T47D (cell line): ENCODE measurements at regions not wholly inside any gene's neighbourhood (a gene's known extent, or its start where the extent isn't known, plus 50 kb on each side); places are given as distances from the start of the nearest gene placed in this dataset.
"Not testable (repeated sequence)": the region's sequence is repeated elsewhere in the genome, so short reads cannot be mapped to it uniquely, and the experiment has no call there.

Experiments
- DNase-seq, 2 experiments: peaks; one replicate each; pipeline versions ENCODE4 v3.0.0 to v3.0.0-alpha.2; 2011 to 2012; ENCODE audit warnings: low read depth in 1 of 2, low spot score in 1 of 2
- JUND ChIP-seq: IDR thresholded peaks from 2 replicates; pipeline ENCODE4 v1.6.1; 2012; ENCODE audit warnings: low read depth
- in situ Hi-C: cut with HindIII; loops from 2 replicates; pipeline ENCODE4 v1.10.0; 2016; ENCODE audit warnings: low sequenced_read_pairs, low pct_unique_long_range_greater_than_20kb

DNA sequence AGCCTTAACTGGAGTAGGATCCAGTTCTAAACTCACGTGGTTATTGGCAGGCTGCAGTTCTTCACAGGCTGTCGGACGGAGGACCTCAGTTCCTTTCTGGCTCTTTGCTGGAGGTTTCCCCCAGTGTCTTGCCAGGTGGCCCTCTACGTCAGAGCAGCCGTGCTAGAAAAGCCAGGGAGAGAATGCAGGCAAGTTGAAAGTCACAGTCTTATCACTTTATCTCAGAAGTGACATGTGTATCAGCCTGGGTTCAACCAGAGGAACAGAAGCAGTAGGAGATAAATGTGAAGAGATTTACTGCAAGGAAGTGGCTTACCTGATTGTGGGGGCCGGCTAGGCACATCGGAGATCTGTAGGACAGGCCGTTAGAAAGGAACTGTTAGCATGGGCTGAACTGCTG, 125.3 kb upstream of the BNIP2 start:
- no peak for TF ChIP-seq JUND
- no peak for DNase-seq

DNA sequence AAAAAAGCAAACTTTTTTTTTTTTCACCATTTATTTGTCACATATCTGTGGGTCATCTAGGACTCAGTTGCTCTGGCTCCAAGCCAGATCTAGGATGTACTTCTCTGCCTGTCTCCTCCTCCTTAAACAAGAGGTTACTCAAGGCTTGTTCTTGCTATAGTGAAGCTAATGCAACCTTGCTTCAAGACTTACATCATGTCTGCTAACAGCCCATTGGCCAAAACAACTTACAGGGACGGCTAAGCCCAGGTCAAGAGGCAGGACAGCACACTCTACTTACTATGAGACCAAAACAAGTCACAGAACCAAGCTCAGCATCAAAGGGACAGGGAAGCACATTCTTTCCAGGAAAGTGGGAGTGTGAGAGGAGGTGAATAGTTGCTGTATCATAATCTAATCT, 123.8 kb upstream of the BNIP2 start:
- no peak for TF ChIP-seq JUND
- in situ Hi-C loops = no loop called here
- no peak for DNase-seq

More for the DNA sequence above, 125.3 kb upstream of the BNIP2 start:
- in situ Hi-C loops = no loop called here

DNA sequence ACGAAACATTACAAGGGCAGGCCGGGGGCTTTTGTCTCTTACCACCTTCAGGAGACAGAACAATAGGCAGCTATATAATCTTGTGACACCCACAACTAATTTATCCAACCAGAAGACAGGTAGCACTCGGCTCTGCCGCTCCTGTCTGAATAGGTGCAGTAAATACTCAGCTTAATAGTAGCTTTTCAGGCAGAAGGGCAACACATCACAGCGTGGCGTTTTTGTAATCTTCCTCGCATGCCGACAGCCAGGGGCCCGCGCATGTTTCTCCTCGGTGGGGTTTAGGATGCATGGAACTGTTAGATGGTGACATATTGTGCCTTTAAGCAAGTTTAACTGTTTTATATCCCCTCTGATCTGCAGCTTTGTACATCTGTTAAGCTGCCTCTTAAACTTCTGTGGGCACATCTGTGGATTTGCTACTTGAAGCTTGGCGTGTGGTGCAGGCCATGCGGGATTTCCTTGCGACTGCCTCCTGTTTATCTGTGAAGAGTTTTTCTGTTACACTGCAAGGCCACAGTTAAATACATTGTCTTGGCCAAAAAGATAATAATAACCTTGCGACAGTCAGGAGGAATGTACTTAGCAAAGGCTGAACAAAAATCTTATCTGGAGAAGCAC, 123.2 kb upstream of the BNIP2 start:
- in situ Hi-C loops = no loop called here
- TF ChIP-seq JUND = no peak
- DNase-seq = no peak

DNA sequence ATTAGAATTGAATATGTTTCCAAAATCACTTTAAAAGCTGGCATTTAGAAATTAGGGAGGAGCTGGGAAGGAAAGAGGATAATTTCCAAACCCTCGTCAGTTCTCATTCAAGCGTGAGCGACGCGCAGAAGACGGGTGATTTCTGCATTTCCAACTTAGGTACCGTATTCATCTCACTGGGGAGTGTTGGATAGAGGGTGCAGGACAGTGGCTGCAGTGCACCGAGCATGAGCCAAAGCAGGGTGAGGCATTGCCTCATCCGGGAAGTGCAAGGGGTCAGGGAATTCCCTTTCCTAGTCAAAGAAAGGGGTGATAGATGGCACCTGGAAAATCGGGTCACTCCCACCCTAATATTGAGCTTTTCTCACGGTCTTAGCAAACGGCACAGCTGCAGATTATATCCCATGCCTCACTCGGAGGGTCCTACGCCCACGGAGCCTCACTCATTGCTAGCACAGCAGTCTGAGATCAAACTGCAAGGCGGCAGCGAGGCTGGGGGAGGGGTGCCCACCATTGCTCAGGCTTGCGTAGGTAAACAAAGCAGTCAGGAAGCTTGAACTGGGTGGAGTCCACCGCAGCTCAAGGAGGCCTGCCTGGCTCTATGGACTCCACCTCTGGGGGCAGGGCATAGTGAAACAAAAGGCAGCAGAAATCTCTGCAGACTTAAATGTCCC, 114.3 kb upstream of the BNIP2 start:
- in situ Hi-C loops, DNase-seq: not testable (repeated sequence)

DNA sequence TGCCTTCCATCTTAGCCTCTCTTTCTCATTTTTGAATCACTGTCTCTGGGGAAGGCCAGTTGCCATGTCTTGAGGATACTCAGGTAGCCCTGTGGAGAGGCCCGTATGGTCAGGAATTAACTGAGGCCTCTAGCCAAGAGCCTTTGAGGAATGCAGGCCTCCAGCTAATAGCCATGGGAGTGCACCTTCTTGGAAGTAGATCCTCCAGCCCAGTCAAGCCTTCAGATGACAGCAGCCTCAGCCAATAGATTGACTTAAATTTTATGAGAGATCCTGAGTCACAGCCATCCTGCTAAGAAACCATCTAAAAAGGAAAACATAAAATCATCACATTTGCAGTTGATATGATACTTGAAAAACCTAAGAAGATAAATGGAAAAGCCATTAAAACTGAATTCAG, 112.5 kb upstream of the BNIP2 start:
- in situ Hi-C loops = no loop called here
- TF ChIP-seq JUND = no peak
- DNase-seq = no peak

DNA sequence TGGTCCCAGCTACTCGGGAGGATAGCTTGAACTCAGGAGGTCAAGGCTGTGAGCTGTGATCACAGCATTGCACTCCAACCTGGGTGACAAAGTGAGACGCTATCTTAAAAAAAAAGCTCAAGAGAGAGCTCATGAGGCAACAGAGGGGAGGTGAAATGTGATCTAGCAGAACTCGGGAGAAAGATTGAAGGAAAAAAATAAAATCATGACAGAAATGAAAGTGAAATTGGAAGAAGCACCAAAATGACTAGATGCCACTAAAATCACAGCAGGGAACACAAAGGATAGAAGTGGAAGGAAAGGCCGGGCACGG, 109.4 kb upstream of the BNIP2 start:
- DNase-seq = no peak
- in situ Hi-C loops = no loop called here
- no peak for TF ChIP-seq JUND

DNA sequence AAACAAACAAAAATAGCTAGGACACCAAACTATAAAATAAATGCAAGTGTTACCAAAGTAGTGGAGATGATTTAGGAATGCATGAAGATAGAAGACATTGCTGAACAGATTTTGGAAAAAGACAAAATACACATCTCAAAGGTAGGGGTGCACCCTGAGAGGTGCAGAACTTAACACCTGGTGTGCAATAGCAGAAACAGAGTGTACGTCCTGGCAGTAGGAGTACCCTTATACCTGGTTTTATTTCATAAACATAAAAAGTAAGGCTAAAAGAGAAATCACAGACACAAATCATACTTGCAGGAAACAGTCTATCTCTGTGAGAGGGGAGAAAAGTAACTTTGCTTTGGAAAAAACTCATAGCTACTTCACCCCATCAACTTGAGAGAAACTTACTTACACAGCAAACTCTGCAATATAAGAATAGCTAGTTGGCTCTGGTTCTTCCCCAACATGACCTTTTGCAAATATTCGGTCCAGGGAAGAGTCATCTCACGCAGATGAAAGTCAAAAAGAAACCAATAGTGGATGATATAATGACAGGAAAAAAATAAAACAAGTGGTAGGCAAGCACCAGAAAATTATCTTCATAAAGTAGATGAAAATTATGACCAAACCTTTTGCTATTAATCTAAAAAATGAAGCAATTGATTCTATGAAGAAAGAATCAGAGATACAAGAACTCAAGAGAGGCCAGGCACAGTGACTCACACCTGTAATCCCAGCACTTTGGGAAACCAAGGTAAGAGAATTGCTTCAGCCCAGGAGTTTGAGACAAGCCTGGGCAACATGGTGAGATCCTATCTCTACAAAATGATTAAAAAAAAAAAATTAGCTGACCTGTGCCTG, 108.9 kb upstream of the BNIP2 start:
- in situ Hi-C loops = no loop called here
- no peak for TF ChIP-seq JUND
- no peak for DNase-seq

DNA sequence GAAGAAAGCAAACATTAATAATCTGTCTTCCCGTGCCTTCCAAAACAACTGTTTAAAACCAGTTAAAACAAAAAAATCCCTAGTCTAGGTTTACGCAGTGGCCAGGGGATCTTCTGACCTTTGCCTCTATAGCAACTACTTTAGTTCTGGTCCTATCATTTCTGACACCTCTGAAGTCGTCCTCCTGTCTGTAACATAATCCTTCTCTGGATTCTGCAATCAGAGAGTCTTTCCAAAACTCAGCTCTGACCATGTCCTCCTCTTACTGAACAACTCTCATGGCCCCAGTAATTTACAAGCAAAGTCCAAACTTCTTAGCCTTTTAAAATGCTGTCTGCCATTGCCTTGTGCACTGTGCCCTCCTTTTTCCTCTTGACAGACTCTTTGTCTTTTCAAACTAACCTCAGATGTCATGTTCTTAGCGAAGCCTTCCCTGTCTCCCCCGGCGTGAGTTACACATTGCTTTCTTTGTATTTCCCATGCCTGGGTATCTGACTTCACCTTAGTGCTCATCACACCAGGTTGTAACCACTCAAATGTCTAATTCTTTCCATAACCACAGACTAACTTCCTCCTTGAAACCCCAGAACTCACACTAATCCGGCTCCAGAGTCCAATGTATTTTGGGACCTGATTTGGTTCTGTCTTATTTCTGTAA, 105.2 kb upstream of the BNIP2 start:
- no peak for TF ChIP-seq JUND
- in situ Hi-C loops = no loop called here

DNA sequence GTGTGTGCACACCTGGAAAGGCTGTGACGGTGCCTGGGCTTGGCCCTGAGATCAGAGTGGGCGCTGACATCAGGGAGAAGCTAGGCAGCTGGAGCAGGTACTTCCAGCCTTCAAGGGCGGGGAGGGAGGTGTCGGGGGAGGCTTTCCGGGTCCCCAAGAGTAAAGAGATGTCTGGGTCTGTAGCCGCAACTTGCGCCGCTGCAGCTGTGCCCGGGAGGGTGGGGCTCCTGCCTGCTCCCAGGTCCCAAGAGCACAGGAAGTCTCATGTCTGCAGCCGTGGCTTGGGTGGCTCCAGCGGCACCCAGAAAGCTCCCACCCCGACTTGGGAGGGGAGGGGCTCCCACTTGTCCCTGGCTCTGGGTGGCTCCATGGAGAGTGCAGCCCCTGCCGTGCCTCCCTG, 103.2 kb upstream of the BNIP2 start:
- in situ Hi-C loops = no loop called here
- no peak for DNase-seq
- TF ChIP-seq JUND = no peak

More for the DNA sequence above, 105.2 kb upstream of the BNIP2 start:
- DNase-seq = no peak

DNA sequence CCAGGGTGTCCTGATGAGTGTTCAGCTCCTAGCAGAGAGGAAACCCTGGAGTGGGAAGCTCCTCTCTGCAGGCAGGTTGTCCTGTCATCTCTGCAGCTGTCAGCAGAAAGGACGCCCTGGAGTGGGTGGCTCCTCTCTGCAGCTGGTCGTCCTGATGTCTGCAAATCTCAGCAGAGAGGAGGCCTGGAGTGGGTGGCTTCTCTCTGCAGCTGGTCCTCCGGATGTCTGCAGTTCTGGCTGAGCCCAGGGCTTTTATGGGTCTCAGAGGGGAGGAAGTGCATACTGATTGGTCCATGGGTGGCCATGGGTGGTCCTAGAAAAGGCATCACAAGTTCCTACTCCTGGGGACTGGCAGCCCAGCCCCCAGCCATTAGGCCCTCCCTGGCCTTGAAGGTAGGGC, 102.6 kb upstream of the BNIP2 start:
- in situ Hi-C loops = no loop called here
- TF ChIP-seq JUND = no peak
- DNase-seq = no peak

DNA sequence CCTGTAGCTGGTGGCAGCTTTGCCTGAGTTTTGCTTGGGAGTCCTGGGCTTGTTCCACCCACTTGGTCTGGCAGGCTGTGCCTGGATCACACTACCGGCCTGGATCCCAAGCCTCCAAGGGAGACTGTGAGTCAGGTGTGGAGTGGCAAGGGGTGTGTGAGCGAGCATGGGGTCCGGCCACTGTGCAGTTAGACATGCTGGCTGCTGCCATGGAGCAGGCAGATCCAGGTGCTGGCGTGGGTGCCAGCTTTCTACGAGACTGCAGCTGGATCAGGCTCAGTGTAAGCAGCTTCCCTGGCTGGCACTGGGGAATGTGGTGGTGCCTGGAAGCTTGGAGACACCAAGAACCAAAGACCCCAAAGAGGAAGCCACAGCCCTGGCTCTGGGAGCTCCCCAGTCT, 102.0 kb upstream of the BNIP2 start:
- in situ Hi-C loops = no loop called here

DNA sequence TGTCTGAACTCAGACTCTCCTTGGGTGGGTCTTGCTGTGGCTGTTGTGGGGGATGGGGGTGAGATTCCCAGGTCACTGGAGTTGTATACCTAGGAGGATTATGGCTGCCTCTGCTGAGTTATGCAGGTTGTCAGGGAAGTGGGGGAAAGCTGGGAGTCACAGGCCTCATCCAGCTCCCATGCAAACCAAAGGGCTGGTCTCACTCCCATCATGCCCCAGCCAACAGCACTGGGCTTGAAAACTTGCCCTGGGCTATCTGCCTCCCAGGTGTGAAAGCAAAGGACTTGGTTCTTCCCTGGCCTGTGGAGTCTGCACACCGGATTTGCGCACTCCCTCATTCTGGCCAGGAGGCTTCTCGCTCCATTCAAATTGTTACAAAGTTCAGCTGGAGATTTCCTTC, 97.3 kb upstream of the BNIP2 start:
- DNase-seq, in situ Hi-C loops: not testable (repeated sequence)

More for the DNA sequence above, 102.0 kb upstream of the BNIP2 start:
- DNase-seq = no peak
- TF ChIP-seq JUND = no peak

DNA sequence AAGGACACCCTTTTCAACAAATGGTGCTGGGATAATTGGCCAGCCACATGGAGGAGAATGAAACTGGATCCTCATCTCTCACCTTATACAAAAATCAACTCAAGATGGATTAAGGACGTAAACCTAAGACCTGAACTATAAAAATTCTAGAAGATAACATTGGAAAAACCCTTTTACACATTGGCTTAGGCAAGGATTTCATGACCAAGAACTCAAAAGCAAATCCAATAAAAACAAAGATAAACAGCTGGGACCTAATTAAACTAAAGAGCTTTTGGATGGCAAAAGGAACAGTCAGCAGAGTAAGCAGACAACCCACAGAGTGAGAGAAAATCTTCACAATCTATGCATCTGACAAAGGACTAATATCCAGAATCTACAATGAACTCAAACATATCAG, 96.9 kb upstream of the BNIP2 start:
- in situ Hi-C loops, DNase-seq: not testable (repeated sequence)

DNA sequence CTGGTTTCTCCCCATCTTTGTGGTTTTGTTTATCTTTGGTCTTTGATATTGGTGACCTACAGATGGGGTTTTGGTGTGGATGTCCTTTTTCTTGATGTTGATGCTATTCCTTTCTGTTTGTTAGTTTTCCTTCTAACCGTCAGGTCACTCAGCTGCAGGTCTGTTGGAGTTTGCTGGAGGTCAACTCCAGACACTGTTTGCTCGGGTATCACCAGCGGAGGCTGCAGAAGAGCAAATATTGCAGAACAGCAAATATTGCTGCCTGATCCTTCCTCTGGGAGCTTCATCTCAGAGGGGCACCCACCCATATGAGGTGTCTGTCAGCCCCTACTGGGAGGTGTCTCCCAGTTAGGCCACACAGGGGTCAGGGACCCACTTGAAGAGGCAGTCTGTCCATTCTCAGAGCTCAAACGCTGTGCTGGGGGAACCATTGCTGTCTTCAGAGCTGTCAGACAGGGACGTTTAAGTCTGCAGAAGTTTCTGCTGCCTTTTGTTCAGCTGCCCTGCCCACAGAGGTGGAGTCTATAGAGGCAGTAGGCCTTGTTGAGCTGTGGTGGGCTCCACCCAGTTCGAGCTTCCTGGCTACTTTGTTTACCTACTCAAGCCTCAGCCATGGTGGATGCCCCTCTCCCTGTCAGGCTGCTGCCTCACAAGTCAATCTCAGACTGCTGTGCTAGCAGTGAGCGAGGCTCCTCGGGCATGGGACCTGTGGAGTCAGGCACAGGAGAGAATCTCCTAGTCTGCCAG, 94.8 kb upstream of the BNIP2 start:
- in situ Hi-C loops, DNase-seq: not testable (repeated sequence)
